HG02852 (cell line): ENCODE measurements at regions not wholly inside any gene's neighbourhood (a gene's known extent, or its start where the extent isn't known, plus 50 kb on each side); places are given as distances from the start of the nearest gene placed in this dataset.

Experiments
- ATAC-seq: cut with Tn5 transposase; IDR thresholded peaks from one replicate; pipeline ENCODE4 v1.9.1; 2021; ENCODE audit warnings: mild to moderate bottlenecking, moderate library complexity; ENCODE audit not compliant: unreplicated experiment

GRCh38 chr15:38072007-38072347 is 137.5 kb downstream of the TMCO5A start:
- no peak for ATAC-seq

- peak; percentile 61 for ATAC-seq
Measured at GRCh38 chr15:38072348-38073177, 138.1 kb downstream of the TMCO5A start.

- ATAC-seq: no peak
Measured at GRCh38 chr15:38073178-38073946, 138.9 kb downstream of the TMCO5A start.

- no peak for ATAC-seq
Measured at GRCh38 chr15:38074029-38074428, 139.6 kb downstream of the TMCO5A start.

- ATAC-seq: no peak
Measured at GRCh38 chr15:38075466-38075865, 141.0 kb downstream of the TMCO5A start.

GRCh38 chr15:38076786-38077185 is 142.3 kb downstream of the TMCO5A start:
- no peak for ATAC-seq

GRCh38 chr15:38079236-38079635 is 144.8 kb downstream of the TMCO5A start:
- no peak for ATAC-seq

- ATAC-seq: no peak
Measured at GRCh38 chr15:38080651-38081275, 146.3 kb downstream of the TMCO5A start.

- ATAC-seq: peak; percentile 57
Measured at GRCh38 chr15:38084289-38084688, 149.8 kb downstream of the TMCO5A start.

GRCh38 chr15:38085114-38085513 is 150.7 kb downstream of the TMCO5A start:
- peak; percentile 83 for ATAC-seq

GRCh38 chr15:38085931-38086568 is 151.6 kb downstream of the TMCO5A start:
- peak; percentile 28 for ATAC-seq

- ATAC-seq: no peak
Measured at GRCh38 chr15:38086611-38087010, 152.2 kb downstream of the TMCO5A start.

- no peak for ATAC-seq
Measured at GRCh38 chr15:38088971-38089370, 154.5 kb downstream of the TMCO5A start.

- no peak for ATAC-seq
Measured at GRCh38 chr15:38090223-38090622, 155.8 kb downstream of the TMCO5A start.

GRCh38 chr15:38090678-38091077 is 156.2 kb downstream of the TMCO5A start:
- ATAC-seq: no peak

- ATAC-seq: no peak
Measured at GRCh38 chr15:38091078-38091645, 156.7 kb downstream of the TMCO5A start.

GRCh38 chr15:38093931-38094330 is 158.7 kb upstream of the SPRED1 start:
- ATAC-seq: no peak

- ATAC-seq: no peak
Measured at GRCh38 chr15:38102972-38103371, 149.7 kb upstream of the SPRED1 start.

- no peak for ATAC-seq
Measured at GRCh38 chr15:38103564-38103963, 149.1 kb upstream of the SPRED1 start.

GRCh38 chr15:38111070-38111469 is 141.6 kb upstream of the SPRED1 start:
- ATAC-seq: peak; percentile 59

- ATAC-seq: no peak
Measured at GRCh38 chr15:38112406-38112805, 140.2 kb upstream of the SPRED1 start.
